Upper lobe of right lung (tissue), 1 donor: ENCODE measurements at regions not wholly inside any gene's neighbourhood (a gene's known extent, or its start where the extent isn't known, plus 50 kb on each side); places are given as distances from the start of the nearest gene placed in this dataset.

Experiments used
- ATAC-seq: fragments of 200-7000 bp; cut with Tn5 transposase; one replicate; pipeline ENCODE4 v1.9.1; 2020; ENCODE audit warnings: mild to moderate bottlenecking, moderate library complexity
- DNase-seq: peaks from one replicate; pipeline ENCODE4 v3.0.0-alpha.2; 2020
- H3K27ac ChIP-seq: fragments of 200-600 bp; one replicate; pipeline ENCODE4 v1.8.0; 2022
- H3K27me3 ChIP-seq: fragments of 200-600 bp; one replicate; pipeline ENCODE4 v1.8.0; 2022; ENCODE audit warnings: mild to moderate bottlenecking
- H3K36me3 ChIP-seq: fragments of 200-600 bp; one replicate; pipeline ENCODE4 v1.8.0; 2022
- H3K4me1 ChIP-seq: fragments of 200-600 bp; one replicate; pipeline ENCODE4 v1.8.0; 2022
- H3K4me3 ChIP-seq: fragments of 200-600 bp; one replicate; pipeline ENCODE4 v1.8.0; 2022; ENCODE audit warnings: mild to moderate bottlenecking
- H3K9me3 ChIP-seq: fragments of 200-600 bp; one replicate; pipeline ENCODE4 v1.8.0; 2022
- CTCF ChIP-seq: fragments of 200-600 bp; IDR thresholded peaks from one replicate; pipeline ENCODE4 v1.8.0; 2022; ENCODE audit warnings: antibody characterized with exemption
- intact Hi-C: fragments of 100-400 bp; cut with DNase I; formaldehyde crosslinking; loops from one replicate; pipeline ENCODE4 v1.11.0; 2022
- donor health status: DM: no; HTN: yes; CAD: no; lungs with severe emphysema.

GRCh38 chr16:59899940-59900339, 1165.8 kb upstream of the GOT2 start:
- DNase-seq = no peak
- no peaks in the 10 kb centered on the region for H3K9me3 ChIP-seq
- no peak for ATAC-seq
- no peaks in the 10 kb centered on the region for H3K27me3 ChIP-seq
- H3K27ac ChIP-seq = no peak overlapping the region
- H3K4me1 ChIP-seq = no peaks in the 10 kb centered on the region
- H3K4me3 ChIP-seq = no peak overlapping the region
- no peak for TF ChIP-seq CTCF
- no peaks in the 10 kb centered on the region for H3K36me3 ChIP-seq
- intact Hi-C loops = no loop called here

GRCh38 chr16:59892376-59892775, 1158.3 kb upstream of the GOT2 start:
- Histone ChIP-seq H3K4me3 (no peak overlapping the region), H3K27me3 (no peaks in the 10 kb centered on the region), H3K4me1 (no peaks in the 10 kb centered on the region), H3K27ac (no peak overlapping the region), H3K36me3 (no peaks in the 10 kb centered on the region), H3K9me3 (peaks cover 8% of the 10 kb centered on the region)
- intact Hi-C loops = no loop called here
- DNase-seq = no peak
- no peak for ATAC-seq
- TF ChIP-seq CTCF = no peak

- H3K27ac ChIP-seq = no peak overlapping the region
- ATAC-seq = no peak
- intact Hi-C loops = no loop called here
Measured at GRCh38 chr16:59887856-59888255, 1153.7 kb upstream of the GOT2 start.

GRCh38 chr16:59886021-59886420, 1151.9 kb upstream of the GOT2 start:
- DNase-seq = no peak
- intact Hi-C loops = no loop called here
- Histone ChIP-seq H3K27me3 (no peaks in the 10 kb centered on the region), H3K4me1 (no peaks in the 10 kb centered on the region), H3K4me3 (no peak overlapping the region), H3K9me3 (peaks cover 8% of the 10 kb centered on the region), H3K27ac (no peak overlapping the region), H3K36me3 (no peaks in the 10 kb centered on the region)
- no peak for ATAC-seq
- no peak for TF ChIP-seq CTCF

More at GRCh38 chr16:59887856-59888255, 1153.7 kb upstream of the GOT2 start:
- no peak for TF ChIP-seq CTCF
- no peaks in the 10 kb centered on the region for H3K4me1 ChIP-seq
- no peak for DNase-seq
- no peaks in the 10 kb centered on the region for H3K27me3 ChIP-seq
- H3K36me3 ChIP-seq = no peaks in the 10 kb centered on the region
- H3K4me3 ChIP-seq = no peak overlapping the region
- peaks cover 8% of the 10 kb centered on the region for H3K9me3 ChIP-seq

- Histone ChIP-seq H3K4me1 (no peaks in the 10 kb centered on the region), H3K27ac (no peak overlapping the region), H3K36me3 (no peaks in the 10 kb centered on the region), H3K9me3 (no peaks in the 10 kb centered on the region), H3K27me3 (no peaks in the 10 kb centered on the region), H3K4me3 (no peak overlapping the region)
- DNase-seq (no peak), ATAC-seq (no peak)
- no peak for TF ChIP-seq CTCF
- intact Hi-C loops = no loop called here
Measured at GRCh38 chr16:59881376-59881775, 1147.3 kb upstream of the GOT2 start.

GRCh38 chr16:59880611-59881010, 1146.5 kb upstream of the GOT2 start:
- intact Hi-C loops = no loop called here
- Histone ChIP-seq H3K9me3 (no peaks in the 10 kb centered on the region), H3K27ac (no peak overlapping the region), H3K27me3 (no peaks in the 10 kb centered on the region), H3K4me3 (no peak overlapping the region), H3K36me3 (no peaks in the 10 kb centered on the region), H3K4me1 (no peaks in the 10 kb centered on the region)
- DNase-seq (no peak), ATAC-seq (no peak)
- TF ChIP-seq CTCF = no peak
